HepG2 (cell line): ENCODE measurements at regions not wholly inside any gene's neighbourhood (a gene's known extent, or its start where the extent isn't known, plus 50 kb on each side); places are given as distances from the start of the nearest gene placed in this dataset.

Experiments
- ATAC-seq: fragments of 200-7000 bp; cut with Tn5 transposase; 3 replicates; pipeline ENCODE4 v1.9.1; 2020; ENCODE audit warnings: mild to moderate bottlenecking, moderate library complexity
- BruUV-seq: library from RNA; stranded (reverse); fragments of 400-500 nt; replicated peaks from 2 replicates; lab custom pipeline; 2021; lab: Mats Ljungman, UMichigan
- CTCF ChIA-PET: fragments of 300-600 bp; formaldehyde crosslinking; extraction: SDS; loops from one replicate; lab custom pipeline; 2021; ENCODE audit warnings: low total read pairs, inconsistent platforms, low intra/inter-chr PET ratio; lab: Yijun Ruan, JAX
- POLR2A ChIA-PET: fragments of 350-600 bp; sonication (Branson Sonifier 250); formaldehyde crosslinking; loops from one replicate; lab custom pipeline; 2020; ENCODE audit warnings: antibody characterized with exemption, inconsistent platforms; lab: Yijun Ruan, JAX
- DNase-seq: peaks from one replicate; pipeline ENCODE4 v3.0.0-alpha.2; 2015; ENCODE audit warnings: low spot score
- FAIRE-seq: peaks from 3 replicates; lab custom pipeline; 2011; peaks lifted over from hg19 to GRCh38; lab: Jason Lieb, UNC
- H2AFZ ChIP-seq: one replicate; pipeline ENCODE4 v1.6.1; 2011; ENCODE audit warnings: low read length, inconsistent platforms
- H3K27ac ChIP-seq: fragments of 300-600 bp; 3 replicates; pipeline ENCODE4 v1.8.0; 2011; ENCODE audit warnings: mixed run types, mild to moderate bottlenecking, mixed read lengths, low read length, inconsistent platforms; ENCODE audit not compliant: insufficient read depth; ENCODE audit errors: extremely low read length
- H3K27me3 ChIP-seq, 2 experiments: fragments of 200-600 bp in 1 of 2; 2 replicates in 1 of 2; 3 replicates in 1 of 2; pipeline versions ENCODE4 v1.6.0 to v1.8.0; 2011; ENCODE audit warnings: low read length in 2 of 2, mild to moderate bottlenecking in 2 of 2, moderate library complexity in 2 of 2, inconsistent platforms in 1 of 2; ENCODE audit not compliant: insufficient read depth in 2 of 2, control insufficient read depth in 1 of 2
- H3K36me3 ChIP-seq, 2 experiments: fragments of 200-600 bp in 1 of 2; replicated peaks in 1 of 2; 2 replicates in 1 of 2; 3 replicates in 1 of 2; pipeline versions ENCODE4 v1.5.1 to v1.8.0; 2011; ENCODE audit warnings: low read length in 2 of 2, inconsistent platforms in 1 of 2; ENCODE audit not compliant: insufficient read depth in 2 of 2, control insufficient read depth in 1 of 2
- H3K4me1 ChIP-seq: 2 replicates; pipeline ENCODE4 v1.5.1; 2012; ENCODE audit warnings: low read length, inconsistent platforms; ENCODE audit not compliant: insufficient read depth
- H3K4me2 ChIP-seq: 2 replicates; pipeline ENCODE4 v1.6.0; 2011; ENCODE audit warnings: low read depth, low read length, inconsistent platforms
- H3K4me3 ChIP-seq, 3 experiments: fragments of 200-600 bp in 1 of 3; sonication (generic), shearing (Covaris generic) in 1 of 3; replicated peaks in 1 of 3; 2 replicates each; pipeline ENCODE4 v1.5.1; 2011 to 2016; ENCODE audit warnings: low read length in 3 of 3, inconsistent platforms in 2 of 3, low read depth in 2 of 3, mild to moderate bottlenecking in 2 of 3, control low read depth in 1 of 3, mixed read lengths in 1 of 3; ENCODE audit not compliant: insufficient read depth in 1 of 3
- H3K79me2 ChIP-seq: one replicate; pipeline ENCODE4 v1.6.1; 2011; ENCODE audit warnings: low read length, inconsistent platforms; ENCODE audit not compliant: insufficient read depth
- H3K9ac ChIP-seq: 2 replicates; pipeline ENCODE4 v1.6.0; 2011; ENCODE audit warnings: mild to moderate bottlenecking, low read depth, low read length, inconsistent platforms; ENCODE audit not compliant: insufficient read depth
- H3K9me3 ChIP-seq: 2 replicates; pipeline ENCODE4 v1.5.1; 2012; ENCODE audit warnings: mild to moderate bottlenecking, low read length
- H4K20me1 ChIP-seq: 2 replicates; pipeline ENCODE4 v1.6.0; 2011; ENCODE audit warnings: inconsistent platforms, mild to moderate bottlenecking, low read length, moderate library complexity; ENCODE audit not compliant: insufficient read depth
- HNF1A ChIP-seq, 2 experiments: sonication (generic) in 1 of 2; formaldehyde crosslinking in 1 of 2; IDR thresholded peaks; 2 replicates each; pipeline versions ENCODE4 v1.4.0 to v1.6.1; 2016 to 2020; ENCODE audit warnings: borderline replicate concordance in 1 of 2, low read depth in 1 of 2, mild to moderate bottlenecking in 1 of 2, missing genetic modification reagents in 1 of 2
- MAFK ChIP-seq, 2 experiments: IDR thresholded peaks in 1 of 2; conservative IDR thresholded peaks in 1 of 2; 2 replicates each; pipeline ENCODE4 v1.6.1; 2011; ENCODE audit warnings: improper control_type of control experiment in 2 of 2, low read length in 2 of 2
- RFX3 ChIP-seq: IDR thresholded peaks from 2 replicates; pipeline ENCODE4 v1.6.1; 2016; ENCODE audit warnings: missing biosample characterization, missing genetic modification reagents
- ZBTB26 ChIP-seq: IDR thresholded peaks from 2 replicates; pipeline ENCODE4 v1.6.1; 2016; ENCODE audit warnings: missing compliant biosample characterization, missing genetic modification reagents, borderline replicate concordance
- ZIK1 ChIP-seq: sonication (generic); formaldehyde crosslinking; IDR thresholded peaks from 2 replicates; pipeline ENCODE4 v1.5.0; 2020; ENCODE audit warnings: mild to moderate bottlenecking, low read depth, missing genetic modification reagents, borderline replicate concordance
- WGBS: methylation state at CpG from one replicate; pipeline ENCODE4 v1.1.6; 2017; ENCODE audit warnings: low lambda C conversion rate; 5-methylcytosine and 5-hydroxymethylcytosine counted together
- in situ Hi-C: cut with HindIII; loops from 2 replicates; pipeline ENCODE4 v1.10.0; 2017; ENCODE audit warnings: low pct_unique_long_range_greater_than_20kb; ENCODE audit not compliant: extremely low pct_ligation_motif_present
- intact Hi-C: fragments of 100-400 bp; cut with micrococcal nuclease; formaldehyde crosslinking; loops from one replicate; pipeline ENCODE4 v1.10.0; 2022; ENCODE audit not compliant: unreplicated experiment

- TF ChIP-seq RFX3 (CRISPR knock-in tag) (no peak), ZBTB26 (no peak)
Observed at GRCh38 chr3:39657075-39657474, 152.3 kb upstream of the MYRIP start (continued).

- no peak overlapping the region for H3K9ac ChIP-seq
- FAIRE-seq (no peak), ATAC-seq (no peak), DNase-seq (no peak)
- H3K27ac ChIP-seq, result no peak overlapping the region
- intact Hi-C loops (no loop called here), in situ Hi-C loops (no loop called here)
- ChIA-PET CTCF (no interaction called here), POLR2A (no interaction called here)
- TF ChIP-seq HNF1A (IDR thresholded peaks at IDR 0.05; ENCODE audit: low read depth) (no peak), HNF1A (CRISPR knock-in tag; IDR thresholded peaks at IDR 0.05; ENCODE audit: borderline replicate concordance) (no peak), ZIK1 (CRISPR knock-in tag) (no peak), MAFK (conservative IDR thresholded peaks at IDR 0.05 in 1 of 2, IDR thresholded peaks at IDR 0.05 in 1 of 2; ENCODE audit: low read length in 2 of 2) (peak in 1 of 2 experiments; percentile 53; a peak in 1 of 4 replicates)
- no peak overlapping the region for H2AFZ ChIP-seq
- no peaks in the 10 kb centered on the region for H4K20me1 ChIP-seq
- H3K4me3 ChIP-seq, result no peak overlapping the region
- no peaks in the 10 kb centered on the region for H3K9me3 ChIP-seq
- H3K27me3 ChIP-seq, result no peaks in the 10 kb centered on the region; a peak in 1 of 5 replicates
- BruUV-seq, result no TSS peak
- H3K4me2 ChIP-seq, result no peak overlapping the region
- H3K4me1 ChIP-seq, result no peaks in the 10 kb centered on the region
- H3K79me2 ChIP-seq, result no peaks in the 10 kb centered on the region
- WGBS, result 0% methylated on average over 1 of the region's 1 CpG
- H3K36me3 ChIP-seq, result no peaks in the 10 kb centered on the region
Observed at GRCh38 chr3:39657775-39658174, 151.6 kb upstream of the MYRIP start.
